GM12878 (cell line): ENCODE measurements at regions not wholly inside any gene's neighbourhood (a gene's known extent, or its start where the extent isn't known, plus 50 kb on each side); places are given as distances from the start of the nearest gene placed in this dataset.

Experiments
- BHLHE40 ChIP-seq, 2 experiments: fragments of 450-650 bp in 1 of 2; IDR thresholded peaks; 2 replicates each; pipeline ENCODE4 v1.6.1; 2011 to 2017; ENCODE audit warnings: low read depth in 2 of 2, borderline replicate concordance in 1 of 2, improper control_type of control experiment in 1 of 2, low read length in 1 of 2, mild to moderate bottlenecking in 1 of 2
- EZH2 ChIP-seq: IDR thresholded peaks from 2 replicates; pipeline ENCODE4 v1.6.1; 2012; ENCODE audit warnings: low read depth, mild to moderate bottlenecking, control low read depth, inconsistent platforms, low read length, borderline replicate concordance; ENCODE audit not compliant: control insufficient read depth
- JUND ChIP-seq: IDR thresholded peaks from 2 replicates; pipeline ENCODE4 v1.6.1; 2012; ENCODE audit warnings: low read depth, mild to moderate bottlenecking, low read length, improper control_type of control experiment, moderate library complexity

DNA sequence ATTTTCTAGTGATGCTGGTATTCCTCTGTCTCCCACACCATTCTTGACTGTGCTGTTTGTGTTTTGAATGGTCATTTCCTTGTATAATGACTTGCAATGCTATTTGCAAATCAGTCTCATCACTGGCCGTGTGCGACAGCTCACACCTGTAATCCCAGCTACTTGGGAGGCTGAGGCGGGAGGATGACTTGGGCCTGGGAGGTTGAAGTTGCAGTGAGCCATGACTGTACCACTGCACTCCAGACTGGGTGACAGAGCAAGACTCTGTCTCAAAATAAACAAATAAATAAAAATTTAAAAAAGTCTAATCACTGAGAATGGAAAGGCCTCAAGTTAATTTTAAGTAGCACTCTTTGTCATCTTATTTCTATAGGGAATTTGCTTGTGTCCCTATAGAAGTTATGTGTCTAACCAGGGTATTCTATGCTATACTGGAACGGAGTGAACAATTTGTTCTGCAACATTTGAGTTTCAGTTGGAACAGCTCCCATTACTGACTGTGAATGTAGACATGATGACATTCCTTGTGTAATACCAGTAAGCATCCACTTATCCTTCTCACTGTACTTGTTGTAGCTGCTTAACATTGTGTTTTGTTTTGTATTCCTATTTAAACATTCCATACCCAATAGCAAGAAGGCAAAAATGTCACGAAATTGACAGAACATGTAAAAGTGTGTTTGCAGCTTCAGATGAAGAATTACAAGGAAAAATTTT, 126.3 kb downstream of the MGST1 start:
- no peak for TF ChIP-seq BHLHE40 (IDR thresholded peaks at IDR 0.05; ENCODE audit: borderline replicate concordance in 1 of 2, low read depth in 2 of 2, low read length in 1 of 2)
- no peak for TF ChIP-seq JUND
- no peak for TF ChIP-seq EZH2
